ENCODE measurements at regions not wholly inside any gene's neighbourhood (a gene's known extent, or its start where the extent isn't known, plus 50 kb on each side); places are given as distances from the start of the nearest gene placed in this dataset.
"Not testable (repeated sequence)": the region's sequence is repeated elsewhere in the genome, so short reads cannot be mapped to it uniquely, and the experiment has no call there.

- no peak for DNase-seq (ENCODE audit: low read depth)
Observed at GRCh38 chr1:105608713-105609112, 1447.8 kb upstream of the PRMT6 start.

- no peak for DNase-seq (ENCODE audit: low read depth)
Observed at GRCh38 chr1:105626276-105626987, 1430.0 kb upstream of the PRMT6 start.

GRCh38 chr1:105631153-105631744 lies 1425.2 kb upstream of the PRMT6 start:
- not testable (repeated sequence) for DNase-seq (ENCODE audit: low read depth)

GRCh38 chr1:105632342-105633196 lies 1423.9 kb upstream of the PRMT6 start:
- no peak for DNase-seq (ENCODE audit: low read depth)

GRCh38 chr1:105636052-105636451 lies 1420.4 kb upstream of the PRMT6 start:
- no peak for DNase-seq (ENCODE audit: low read depth)

GRCh38 chr1:105641407-105641806 lies 1415.1 kb upstream of the PRMT6 start:
- no peak for DNase-seq (ENCODE audit: low read depth)

- DNase-seq (ENCODE audit: low read depth), result no peak
Observed at GRCh38 chr1:105652109-105652508, 1404.4 kb upstream of the PRMT6 start.

GRCh38 chr1:105655032-105655431 lies 1401.4 kb upstream of the PRMT6 start:
- no peak for DNase-seq (ENCODE audit: low read depth)

- no peak for DNase-seq (ENCODE audit: low read depth)
Observed at GRCh38 chr1:105664495-105664894, 1392.0 kb upstream of the PRMT6 start.

- no peak for DNase-seq (ENCODE audit: low read depth)
Observed at GRCh38 chr1:105678334-105678733, 1378.1 kb upstream of the PRMT6 start.

- no peak for DNase-seq (ENCODE audit: low read depth)
Observed at GRCh38 chr1:105684714-105685113, 1371.8 kb upstream of the PRMT6 start.

- no peak for DNase-seq (ENCODE audit: low read depth)
Observed at GRCh38 chr1:105686026-105686425, 1370.4 kb upstream of the PRMT6 start.

GRCh38 chr1:105686874-105687690 lies 1369.4 kb upstream of the PRMT6 start:
- DNase-seq (ENCODE audit: low read depth), result no peak

- DNase-seq (ENCODE audit: low read depth), result no peak
Observed at GRCh38 chr1:105700723-105701122, 1355.8 kb upstream of the PRMT6 start.

GRCh38 chr1:105724286-105724685 lies 1332.2 kb upstream of the PRMT6 start:
- DNase-seq (ENCODE audit: low read depth), result no peak

GRCh38 chr1:105730701-105731100 lies 1325.8 kb upstream of the PRMT6 start:
- no peak for DNase-seq (ENCODE audit: low read depth)

GRCh38 chr1:105736349-105736748 lies 1320.1 kb upstream of the PRMT6 start:
- no peak for DNase-seq (ENCODE audit: low read depth)

- DNase-seq (ENCODE audit: low read depth), result no peak
Observed at GRCh38 chr1:105779727-105780126, 1276.7 kb upstream of the PRMT6 start.

- DNase-seq (ENCODE audit: low read depth), result no peak
Observed at GRCh38 chr1:105785021-105785420, 1271.5 kb upstream of the PRMT6 start.

GRCh38 chr1:105793536-105794146 lies 1262.8 kb upstream of the PRMT6 start:
- DNase-seq (ENCODE audit: low read depth), result no peak

- no peak for DNase-seq (ENCODE audit: low read depth)
Observed at GRCh38 chr1:105795741-105796140, 1260.7 kb upstream of the PRMT6 start.

Data from HS-27A (cell line).